Ishikawa (cell line): ENCODE measurements at regions not wholly inside any gene's neighbourhood (a gene's known extent, or its start where the extent isn't known, plus 50 kb on each side); places are given as distances from the start of the nearest gene placed in this dataset.

ENCODE experiments used
- CEBPB ChIP-seq: IDR thresholded peaks from 2 replicates; pipeline ENCODE4 v1.6.1; 2012
- CREB1 ChIP-seq: IDR thresholded peaks from 2 replicates; pipeline ENCODE4 v1.6.1; 2012; ENCODE audit warnings: low read depth
- MAX ChIP-seq: IDR thresholded peaks from 2 replicates; pipeline ENCODE4 v1.6.1; 2012
- RAD21 ChIP-seq: IDR thresholded peaks from 2 replicates; pipeline ENCODE4 v1.6.1; 2012; ENCODE audit warnings: low read depth
- TEAD4 ChIP-seq: IDR thresholded peaks from 2 replicates; pipeline ENCODE4 v1.6.1; 2012

DNA sequence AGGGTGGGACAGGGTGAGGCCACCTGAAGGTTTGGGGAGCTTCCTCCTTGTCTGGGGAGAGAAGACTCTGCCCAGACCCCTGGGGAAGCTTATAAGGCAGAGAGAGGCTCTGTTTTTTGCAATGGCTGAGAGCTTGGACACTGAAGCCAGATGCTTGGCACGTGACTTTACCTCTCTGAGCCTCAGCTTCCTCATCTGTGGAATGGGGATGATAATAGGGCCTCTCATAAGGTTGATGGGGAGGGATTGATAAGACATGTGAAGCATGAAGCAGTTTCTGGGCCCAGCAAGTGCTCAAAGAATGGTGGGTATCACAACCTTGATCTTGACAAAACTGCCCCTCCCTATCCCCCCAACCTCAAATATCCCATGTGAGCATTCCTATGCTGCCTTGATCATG lies 195.4 kb upstream of the LHX5 start:
- TF ChIP-seq MAX: no peak
- TF ChIP-seq TEAD4: no peak
- no peak for TF ChIP-seq CREB1
- no peak for TF ChIP-seq CEBPB
- TF ChIP-seq RAD21: no peak
